SK-N-SH (cell line): ENCODE measurements at regions not wholly inside any gene's neighbourhood (a gene's known extent, or its start where the extent isn't known, plus 50 kb on each side); places are given as distances from the start of the nearest gene placed in this dataset.

Experiments used
- CTCF ChIA-PET: fragments of 300-600, 350-600 bp; formaldehyde crosslinking; extraction: SDS; loops from one replicate; lab custom pipeline; 2021; lab: Yijun Ruan, JAX
- POLR2A ChIA-PET: fragments of 350-600 bp; sonication (Branson Sonifier 250); formaldehyde crosslinking; extraction: SDS; loops from one replicate; lab custom pipeline; 2020; ENCODE audit warnings: antibody characterized with exemption, inconsistent platforms; lab: Yijun Ruan, JAX
- DNase-seq: peaks from one replicate; pipeline ENCODE4 v3.0.0; 2012
- H2AFZ ChIP-seq: fragments of 200-600 bp; sonication (generic); 2 replicates; pipeline ENCODE4 v1.8.1; 2016; ENCODE audit warnings: antibody characterized with exemption, mild to moderate bottlenecking, low read depth
- H3F3A ChIP-seq: fragments of 200-600 bp; sonication (generic); replicated peaks from 2 replicates; pipeline ENCODE3; 2016; ENCODE audit warnings: antibody characterized with exemption, mild to moderate bottlenecking; ENCODE audit not compliant: insufficient read depth
- H3K27ac ChIP-seq, 2 experiments: fragments of 200-500 bp in 1 of 2; fragments of 200-600 bp in 1 of 2; sonication (Bioruptor generic) in 1 of 2; sonication (generic), shearing (Covaris generic) in 1 of 2; 2 replicates each; pipeline versions ENCODE4 v1.5.1 to v1.6.1; 2014 to 2016; ENCODE audit warnings: low read depth in 2 of 2, inconsistent platforms in 1 of 2, low read length in 1 of 2, mild to moderate bottlenecking in 1 of 2, mixed read lengths in 1 of 2
- H3K27me3 ChIP-seq: fragments of 200-600 bp; sonication (generic), shearing (Covaris generic); 2 replicates; pipeline ENCODE4 v1.6.1; 2016; ENCODE audit warnings: mixed run types; ENCODE audit not compliant: insufficient read depth
- H3K36me3 ChIP-seq, 2 experiments: fragments of 200-500 bp in 1 of 2; fragments of 200-600 bp in 1 of 2; sonication (Bioruptor generic) in 1 of 2; sonication (generic) in 1 of 2; replicated peaks in 1 of 2; 2 replicates each; pipeline versions ENCODE3 to v1.5.1; 2014 to 2016; ENCODE audit warnings: low read length in 1 of 2, mild to moderate bottlenecking in 1 of 2; ENCODE audit not compliant: insufficient read depth in 2 of 2, control insufficient read depth in 1 of 2
- H3K4me1 ChIP-seq, 2 experiments: fragments of 200-500 bp in 1 of 2; fragments of 200-600 bp in 1 of 2; sonication (Bioruptor generic) in 1 of 2; sonication (generic), shearing (Covaris generic) in 1 of 2; 2 replicates each; pipeline versions ENCODE4 v1.5.1 to v1.6.1; 2014 to 2016; ENCODE audit warnings: low read depth in 1 of 2, low read length in 1 of 2, mixed run types in 1 of 2; ENCODE audit not compliant: insufficient read depth in 2 of 2, control insufficient read depth in 1 of 2
- H3K4me2 ChIP-seq: fragments of 200-600 bp; sonication (generic), shearing (Covaris generic); 2 replicates; pipeline ENCODE4 v1.6.1; 2017; ENCODE audit warnings: mixed run types
- H3K4me3 ChIP-seq, 2 experiments: fragments of 200-500 bp in 1 of 2; fragments of 200-600 bp in 1 of 2; sonication (Bioruptor generic) in 1 of 2; sonication (generic), shearing (Covaris generic) in 1 of 2; 2 replicates each; pipeline versions ENCODE4 v1.5.1 to v1.8.1; 2014 to 2016; ENCODE audit warnings: low read depth in 2 of 2, inconsistent platforms in 1 of 2, low read length in 1 of 2, mild to moderate bottlenecking in 1 of 2, mixed read lengths in 1 of 2, moderate library complexity in 1 of 2
- H3K79me2 ChIP-seq: fragments of 200-600 bp; sonication (generic); 2 replicates; pipeline ENCODE4 v1.8.1; 2017; ENCODE audit warnings: mild to moderate bottlenecking; ENCODE audit not compliant: insufficient read depth
- H3K9ac ChIP-seq: fragments of 200-600 bp; sonication (generic); 2 replicates; pipeline ENCODE4 v1.6.1; 2017; ENCODE audit warnings: mixed run types
- H3K9me2 ChIP-seq: fragments of 200-600 bp; sonication (generic); 2 replicates; pipeline ENCODE4 v1.6.1; 2017; ENCODE audit warnings: mixed run types
- H3K9me3 ChIP-seq: fragments of 200-600 bp; sonication (generic); 2 replicates; pipeline ENCODE4 v1.6.1; 2017; ENCODE audit warnings: mixed run types, mild to moderate bottlenecking, moderate library complexity
- H4K20me1 ChIP-seq: fragments of 200-600 bp; sonication (generic); 2 replicates; pipeline ENCODE4 v1.6.1; 2017; ENCODE audit warnings: mild to moderate bottlenecking, mixed run types; ENCODE audit not compliant: insufficient read depth
- EP300 ChIP-seq, 2 experiments: IDR thresholded peaks; 2 replicates each; pipeline versions ENCODE4 v1.4.0 to v1.6.1; 2012; ENCODE audit warnings: borderline replicate concordance in 1 of 2, low read depth in 1 of 2, low read length in 1 of 2
- IRF3 ChIP-seq: fragments of 150-350 bp; IDR thresholded peaks from 2 replicates; pipeline ENCODE4 v1.6.1; 2016; ENCODE audit warnings: mild to moderate bottlenecking, low read depth, low read length
- MXI1 ChIP-seq: IDR thresholded peaks from 2 replicates; pipeline ENCODE4 v1.6.1; 2012; ENCODE audit warnings: mild to moderate bottlenecking, low read depth, low read length, improper control_type of control experiment
- NFIC ChIP-seq: IDR thresholded peaks from 2 replicates; pipeline ENCODE4 v1.4.0; 2012; ENCODE audit warnings: borderline replicate concordance
- PBX3 ChIP-seq: IDR thresholded peaks from 2 replicates; pipeline ENCODE4; 2012
- RCOR1 ChIP-seq: fragments of 150-350 bp; IDR thresholded peaks from 2 replicates; pipeline ENCODE4 v1.6.1; 2017; ENCODE audit warnings: antibody characterized with exemption, low read length
- REST ChIP-seq: IDR thresholded peaks from 2 replicates; pipeline ENCODE4 v1.6.1; 2012; ENCODE audit warnings: mild to moderate bottlenecking, low read depth, low read length, moderate library complexity
- SMC3 ChIP-seq: IDR thresholded peaks from 2 replicates; pipeline ENCODE4 v1.6.1; 2012; ENCODE audit warnings: low read depth, low read length, improper control_type of control experiment
- TAF1 ChIP-seq: IDR thresholded peaks from 2 replicates; pipeline ENCODE4 v1.6.1; 2012; ENCODE audit warnings: low read depth, mild to moderate bottlenecking, low read length, moderate library complexity, borderline replicate concordance
- TCF12 ChIP-seq: IDR thresholded peaks from 2 replicates; pipeline ENCODE4 v1.4.0; 2012
- USF2 ChIP-seq: fragments of 150-350 bp; IDR thresholded peaks from 2 replicates; pipeline ENCODE4 v1.6.1; 2017; ENCODE audit warnings: antibody characterized with exemption, low read length, low read depth, borderline replicate concordance
- YY1 ChIP-seq: IDR thresholded peaks from 2 replicates; pipeline ENCODE4 v1.4.0; 2012; ENCODE audit warnings: low read depth, mild to moderate bottlenecking
- ZBTB33 ChIP-seq: IDR thresholded peaks from 2 replicates; pipeline ENCODE4 v1.4.0; 2012; ENCODE audit warnings: low read depth, borderline replicate concordance
- WGBS: methylation state at CpG from one replicate; pipeline ENCODE4 v1.1.6; 2017; ENCODE audit warnings: low lambda C conversion rate; 5-methylcytosine and 5-hydroxymethylcytosine counted together

GRCh38 chr1:187971851-187972250 lies 1143.1 kb downstream of the PLA2G4A start:
- no peak for DNase-seq
- no peak for TF ChIP-seq USF2
- TF ChIP-seq IRF3, result no peak
- TF ChIP-seq TAF1, result no peak
- TF ChIP-seq YY1, result no peak
- TF ChIP-seq TCF12, result no peak
- TF ChIP-seq SMC3, result no peak
- no peak for TF ChIP-seq REST
- TF ChIP-seq EP300 (IDR thresholded peaks at IDR 0.05; ENCODE audit: borderline replicate concordance in 1 of 2, low read depth in 1 of 2, low read length in 1 of 2), result no peak
- TF ChIP-seq ZBTB33, result no peak
- WGBS, result 63% methylated on average over 2 of the region's 2 CpGs

GRCh38 chr1:187977298-187977697 lies 1148.5 kb downstream of the PLA2G4A start:
- Histone ChIP-seq H3F3A (no peaks in the 10 kb centered on the region), H3K79me2 (no peaks in the 10 kb centered on the region), H3K4me3 (no peak overlapping the region), H3K27me3 (no peaks in the 10 kb centered on the region), H3K9me3 (no peaks in the 10 kb centered on the region), H2AFZ (no peak overlapping the region), H3K9me2 (no peaks in the 10 kb centered on the region), H3K4me1 (no peaks in the 10 kb centered on the region), H3K36me3 (no peaks in the 10 kb centered on the region), H3K27ac (no peak overlapping the region), H3K4me2 (no peak overlapping the region), H3K9ac (no peak overlapping the region), H4K20me1 (no peaks in the 10 kb centered on the region)
- DNase-seq, result no peak
- ChIA-PET CTCF (no interaction called here), POLR2A (no interaction called here)
- TF ChIP-seq REST (no peak), MXI1 (no peak), NFIC (no peak), RCOR1 (no peak), PBX3 (no peak)

More at GRCh38 chr1:187971851-187972250, 1143.1 kb downstream of the PLA2G4A start:
- ChIA-PET CTCF (no interaction called here), POLR2A (interaction anchor here (0.6 kb wide), 1 partner anchor 1128 kb away, joined by 3 read pairs; no protein-coding TSS in a partner anchor)
- Histone ChIP-seq H3K4me2 (no peak overlapping the region), H3K4me1 (no peaks in the 10 kb centered on the region; a peak in 1 of 4 replicates), H3K79me2 (no peaks in the 10 kb centered on the region), H3K36me3 (no peaks in the 10 kb centered on the region), H2AFZ (no peak overlapping the region), H3K9me3 (no peaks in the 10 kb centered on the region), H3K9ac (no peak overlapping the region), H3K27ac (no peak overlapping the region), H4K20me1 (no peaks in the 10 kb centered on the region), H3K9me2 (no peaks in the 10 kb centered on the region), H3K27me3 (no peaks in the 10 kb centered on the region), H3K4me3 (no peak overlapping the region), H3F3A (no peaks in the 10 kb centered on the region)
